Peyer's patch (tissue), 4 donors: ENCODE measurements at regions not wholly inside any gene's neighbourhood (a gene's known extent, or its start where the extent isn't known, plus 50 kb on each side); places are given as distances from the start of the nearest gene placed in this dataset.

Experiments used
- DNase-seq, 3 donors: peaks; one replicate each; pipeline ENCODE4 v3.0.0-alpha.2; 2017 to 2019
- H3K27ac ChIP-seq, 4 donors: fragments of 200-600 bp; sonication (generic); one replicate each; pipeline ENCODE4 v1.5.1; 2016 to 2019
- H3K27me3 ChIP-seq, 2 donors: fragments of 200-600 bp; sonication (generic); one replicate each; pipeline ENCODE4 v1.5.1; 2019
- H3K36me3 ChIP-seq, 3 donors: fragments of 200-600 bp; sonication (generic); one replicate each; pipeline ENCODE4 v1.5.1; 2016 to 2019
- H3K4me1 ChIP-seq, 4 donors: fragments of 200-600 bp; sonication (generic); one replicate each; pipeline ENCODE4 v1.5.1; 2016 to 2019
- H3K4me3 ChIP-seq, 4 donors: fragments of 200-600 bp; sonication (generic); 1 replicate in 3 of 4; 2 replicates in 1 of 4; pipeline ENCODE4 v1.5.1; 2016 to 2019; ENCODE audit warnings: mild to moderate bottlenecking in 1 of 4
- H3K9me3 ChIP-seq, 4 donors: fragments of 200-600 bp; sonication (generic); one replicate each; pipeline ENCODE4 v1.5.1; 2016 to 2019; ENCODE audit warnings: mild to moderate bottlenecking in 1 of 4
- CTCF ChIP-seq, 6 experiments: fragments of 450-650 bp in 4 of 6; fragments of 200-600 bp in 2 of 6; sonication (generic) in 1 of 6; IDR thresholded peaks; one replicate each; pipeline ENCODE4 v1.5.1; 2017 to 2019; ENCODE audit warnings: antibody characterized with exemption in 6 of 6, mild to moderate bottlenecking in 3 of 6, moderate library complexity in 1 of 6
- POLR2A ChIP-seq, 2 donors: fragments of 450-650 bp; IDR thresholded peaks; one replicate each; pipeline ENCODE4 v1.5.1; 2017; ENCODE audit warnings: antibody characterized with exemption in 2 of 2, mild to moderate bottlenecking in 2 of 2, moderate library complexity in 2 of 2

- Histone ChIP-seq H3K27ac (no peak overlapping the region), H3K27me3 (no peaks in the 10 kb centered on the region), H3K9me3 (no peaks in the 10 kb centered on the region), H3K4me3 (no peak overlapping the region), H3K4me1 (peaks cover 0 to 6% (median 0%) of the 10 kb centered on the region in 4 donors), H3K36me3 (no peaks in the 10 kb centered on the region)
- DNase-seq = no peak
- TF ChIP-seq POLR2A (IDR thresholded peaks at IDR 0.05) = no peak
- TF ChIP-seq CTCF (IDR thresholded peaks at IDR 0.05) = no peak
These were observed 272.7 kb upstream of the RGMB start for GRCh38 chr5:98500811-98501210.

- no peak for DNase-seq
- Histone ChIP-seq H3K27ac (no peak overlapping the region), H3K36me3 (no peaks in the 10 kb centered on the region), H3K4me3 (no peak overlapping the region), H3K27me3 (no peaks in the 10 kb centered on the region), H3K9me3 (no peaks in the 10 kb centered on the region), H3K4me1 (peaks cover 0 to 6% (median 0%) of the 10 kb centered on the region in 4 donors)
- TF ChIP-seq CTCF (IDR thresholded peaks at IDR 0.05) (no peak), POLR2A (IDR thresholded peaks at IDR 0.05) (no peak)
These were observed 269.8 kb upstream of the RGMB start for GRCh38 chr5:98503616-98504015.

- Histone ChIP-seq H3K27me3 (no peaks in the 10 kb centered on the region), H3K9me3 (no peaks in the 10 kb centered on the region), H3K4me1 (peaks cover 0 to 5% (median 0%) of the 10 kb centered on the region in 4 donors), H3K4me3 (no peak overlapping the region), H3K27ac (no peak overlapping the region), H3K36me3 (no peaks in the 10 kb centered on the region)
- no peak for DNase-seq
- TF ChIP-seq CTCF (IDR thresholded peaks at IDR 0.05) (no peak), POLR2A (IDR thresholded peaks at IDR 0.05) (no peak)
These were observed 269.0 kb upstream of the RGMB start for GRCh38 chr5:98504505-98504904.

GRCh38 chr5:98510143-98510985 lies 263.1 kb upstream of the RGMB start:
- Histone ChIP-seq H3K36me3 (no peaks in the 10 kb centered on the region), H3K4me3 (no peak overlapping the region), H3K27me3 (no peaks in the 10 kb centered on the region), H3K4me1 (no peaks in the 10 kb centered on the region), H3K9me3 (no peaks in the 10 kb centered on the region), H3K27ac (peak overlapping the region in 1 of 4 donors; percentile 38)
- DNase-seq = peak in 1 of 3 donors; percentile 50
- TF ChIP-seq POLR2A (IDR thresholded peaks at IDR 0.05) (no peak), CTCF (IDR thresholded peaks at IDR 0.05) (no peak)

GRCh38 chr5:98513380-98513779 lies 260.1 kb upstream of the RGMB start:
- Histone ChIP-seq H3K36me3 (no peaks in the 10 kb centered on the region), H3K27me3 (no peaks in the 10 kb centered on the region), H3K27ac (no peak overlapping the region), H3K9me3 (no peaks in the 10 kb centered on the region), H3K4me3 (no peak overlapping the region), H3K4me1 (peaks cover 0 to 7% (median 0%) of the 10 kb centered on the region in 4 donors)
- no peak for DNase-seq
- TF ChIP-seq POLR2A (IDR thresholded peaks at IDR 0.05) = no peak
- no peak for TF ChIP-seq CTCF (IDR thresholded peaks at IDR 0.05)
